ENCODE measurements at regions not wholly inside any gene's neighbourhood (a gene's known extent, or its start where the extent isn't known, plus 50 kb on each side); places are given as distances from the start of the nearest gene placed in this dataset.
A peak's percentile ranks its signal among the peaks of the same experiment; 100 is the strongest.

- Histone ChIP-seq H3K27ac (ENCODE audit: insufficient read depth, low read depth, low read length) (no peak overlapping the region), H2AFZ (ENCODE audit: low read depth, low read length) (no peak overlapping the region), H3K27me3 (ENCODE audit: control insufficient read depth in 2 of 2, insufficient read depth in 2 of 2, low read length in 2 of 2) (peaks cover 4 to 7% of the 10 kb centered on the region in 2 experiments), H3K9me3 (replicated peaks; ENCODE audit: control insufficient read depth, insufficient read depth, low read length) (no peaks in the 10 kb centered on the region), H3K4me2 (ENCODE audit: insufficient read depth, low read length) (no peak overlapping the region), H3K9me1 (replicated peaks; ENCODE audit: control insufficient read depth, extremely low read depth, insufficient read depth, low read length) (no peaks in the 10 kb centered on the region), H3K4me1 (ENCODE audit: control insufficient read depth, extremely low read depth, insufficient read depth, low read length) (peaks cover 6% of the 10 kb centered on the region), H3K79me2 (ENCODE audit: control insufficient read depth, insufficient read depth, low read length) (no peaks in the 10 kb centered on the region), H3K9ac (replicated peaks; ENCODE audit: extremely low read depth, insufficient read depth, low read length) (no peak overlapping the region), H4K20me1 (replicated peaks; ENCODE audit: control insufficient read depth, extremely low read depth, insufficient read depth, low read length) (no peaks in the 10 kb centered on the region), H3K36me3 (ENCODE audit: control insufficient read depth in 2 of 2, extremely low read depth in 1 of 2, insufficient read depth in 2 of 2, low read length in 2 of 2) (no peaks in the 10 kb centered on the region), H3K4me3 (replicated peaks in 1 of 3; ENCODE audit: insufficient read depth in 1 of 3, low read depth in 1 of 3, low read length in 3 of 3) (no peak overlapping the region)
- dilution Hi-C loops (cut with MboI; ENCODE audit: extremely low pct_ligation_motif_present, low sequenced_read_pairs): no loop called here
- DNase-seq (ENCODE audit: low read depth, low spot score) (peak; percentile 91), FAIRE-seq (peak; percentile 46)
- CTCF ChIA-PET: interaction anchor here (1.0 to 9.7 kb wide), 5 partner anchors 15 to 261 kb away, joined by 3 to 131 read pairs (median 8); no protein-coding TSS in a partner anchor
- POLR2A ChIA-PET: no interaction called here
- intact Hi-C loops (cut with micrococcal nuclease): loop anchor here (1.0 to 10.0 kb wide), 5 partner anchors 137 to 1621 kb away; no protein-coding TSS in a partner anchor
- TF ChIP-seq POLR2AphosphoS5 (IDR thresholded peaks at IDR 0.05; ENCODE audit: insufficient read depth, low read depth, low read length) (no peak), JUN (IDR thresholded peaks at IDR 0.05; ENCODE audit: borderline replicate concordance, insufficient read depth, insufficient read length, low read depth) (no peak), MYC (IDR thresholded peaks at IDR 0.05; ENCODE audit: low read depth, low read length) (no peak), CTCF (IDR thresholded peaks at IDR 0.05; ENCODE audit: extremely low read depth in 1 of 2, insufficient read depth in 1 of 2, low read depth in 1 of 2, low read length in 2 of 2) (peak; percentile 49 to 66), POLR2A (IDR thresholded peaks at IDR 0.05; ENCODE audit: low read depth, low read length) (no peak), GATA2 (IDR thresholded peaks at IDR 0.05; ENCODE audit: insufficient read depth, insufficient read length, low read depth, low read length) (no peak), MAX (IDR thresholded peaks at IDR 0.05; ENCODE audit: insufficient read depth, insufficient read length) (no peak)
- no TSS peak for BruUV-seq (replicated peaks)
These were observed 58.0 kb upstream of the CYSLTR2 start for GRCh38 chr13:48595431-48596429.
